GM12878 (cell line): ENCODE measurements at regions not wholly inside any gene's neighbourhood (a gene's known extent, or its start where the extent isn't known, plus 50 kb on each side); places are given as distances from the start of the nearest gene placed in this dataset.

Experiments used
- ATAC-seq: fragments of 200-7000 bp; cut with Tn5 transposase; 3 replicates; pipeline ENCODE4 v1.9.1; 2020; ENCODE audit warnings: mild to moderate bottlenecking, moderate library complexity
- BruUV-seq: library from RNA; stranded (reverse); fragments of 400-500 nt; replicated peaks from 2 replicates; lab custom pipeline; 2021; lab: Mats Ljungman, UMichigan
- CTCF ChIA-PET: fragments of 300-600 bp; sonication (Branson Sonifier 250); formaldehyde crosslinking; extraction: SDS; loops from one replicate; lab custom pipeline; 2021; ENCODE audit warnings: inconsistent platforms; lab: Yijun Ruan, JAX
- POLR2A ChIA-PET: fragments of 350-600 bp; formaldehyde crosslinking; extraction: SDS; loops from one replicate; lab custom pipeline; 2021; ENCODE audit warnings: inconsistent platforms; lab: Charles Lee
- RAD21 ChIA-PET: fragments of 300-600 bp; sonication (Branson Sonifier 250); formaldehyde crosslinking; loops from one replicate; lab custom pipeline; 2023; ENCODE audit warnings: antibody characterized with exemption; ENCODE audit not compliant: unreplicated experiment; lab: Charles Lee
- SMC1A ChIA-PET: fragments of 300-600 bp; sonication (Branson Sonifier 250); formaldehyde crosslinking; loops from one replicate; lab custom pipeline; 2023; ENCODE audit not compliant: unreplicated experiment, uncharacterized antibody; lab: Charles Lee
- DNase-seq: peaks from one replicate; pipeline ENCODE4 v3.0.0-alpha.2; 2011; ENCODE audit warnings: low read depth, low spot score
- FAIRE-seq: peaks from 3 replicates; lab custom pipeline; 2011; peaks lifted over from hg19 to GRCh38; lab: Jason Lieb, UNC
- H2AFZ ChIP-seq: 2 replicates; pipeline ENCODE4 v1.6.0; 2011; ENCODE audit warnings: low read depth, low read length, control low read depth; ENCODE audit not compliant: control insufficient read depth
- H3K27ac ChIP-seq: 2 replicates; pipeline ENCODE4 v1.5.1; 2011; ENCODE audit warnings: control low read depth; ENCODE audit not compliant: control insufficient read depth, insufficient read depth
- H3K27me3 ChIP-seq, 2 experiments: replicated peaks in 1 of 2; 2 replicates each; pipeline versions ENCODE4 v1.6.0 to v1.6.1; 2011; ENCODE audit warnings: low read length in 1 of 2; ENCODE audit not compliant: control insufficient read depth in 2 of 2, insufficient read depth in 2 of 2
- H3K36me3 ChIP-seq, 2 experiments: 2 replicates each; pipeline ENCODE4 v1.5.1; 2011; ENCODE audit warnings: low read length in 1 of 2; ENCODE audit not compliant: control insufficient read depth in 2 of 2, insufficient read depth in 2 of 2
- H3K4me1 ChIP-seq: 2 replicates; pipeline ENCODE4 v1.6.1; 2011; ENCODE audit warnings: mild to moderate bottlenecking, low read length, moderate library complexity, mixed read lengths; ENCODE audit not compliant: control insufficient read depth, insufficient read depth
- H3K4me2 ChIP-seq: 2 replicates; pipeline ENCODE4 v1.6.0; 2011; ENCODE audit warnings: control low read depth; ENCODE audit not compliant: control insufficient read depth, insufficient read depth
- H3K4me3 ChIP-seq: fragments of 200-600 bp; sonication (generic); 2 replicates; pipeline ENCODE4 v1.5.1; 2016
- H3K79me2 ChIP-seq: 2 replicates; pipeline ENCODE4 v1.6.0; 2011; ENCODE audit warnings: low read length; ENCODE audit not compliant: control insufficient read depth, insufficient read depth
- H3K9ac ChIP-seq: 2 replicates; pipeline ENCODE4 v1.8.0; 2011; ENCODE audit warnings: low read length, control low read depth, mixed read lengths; ENCODE audit not compliant: control insufficient read depth, insufficient read depth
- H3K9me3 ChIP-seq: replicated peaks from 3 replicates; pipeline ENCODE4 v1.5.1; 2011; ENCODE audit warnings: mild to moderate bottlenecking, low read length; ENCODE audit not compliant: control insufficient read depth, insufficient read depth
- H4K20me1 ChIP-seq: 2 replicates; pipeline ENCODE4 v1.6.0; 2011; ENCODE audit not compliant: control insufficient read depth, insufficient read depth
- BACH1 ChIP-seq: fragments of 450-650 bp; IDR thresholded peaks from 2 replicates; pipeline ENCODE4 v1.6.1; 2017; ENCODE audit warnings: mild to moderate bottlenecking, borderline replicate concordance
- CHD2 ChIP-seq: IDR thresholded peaks from 2 replicates; pipeline ENCODE4 v1.6.1; 2011; ENCODE audit warnings: low read depth, low read length, improper control_type of control experiment, borderline replicate concordance
- EGR1 ChIP-seq, 2 experiments: IDR thresholded peaks; 1 replicate in 1 of 2; 2 replicates in 1 of 2; pipeline ENCODE4 v1.6.1; 2011 to 2012; ENCODE audit warnings: low read depth in 2 of 2, low read length in 2 of 2, borderline replicate concordance in 1 of 2, mild to moderate bottlenecking in 1 of 2, moderate library complexity in 1 of 2
- EZH2 ChIP-seq: IDR thresholded peaks from 2 replicates; pipeline ENCODE4 v1.6.1; 2012; ENCODE audit warnings: low read depth, mild to moderate bottlenecking, control low read depth, inconsistent platforms, low read length, borderline replicate concordance; ENCODE audit not compliant: control insufficient read depth
- FOXK2 ChIP-seq: fragments of 450-650 bp; IDR thresholded peaks from 2 replicates; pipeline ENCODE4 v1.6.1; 2017; ENCODE audit warnings: mild to moderate bottlenecking, moderate library complexity
- MEF2A ChIP-seq: IDR thresholded peaks from 2 replicates; pipeline ENCODE4 v1.6.1; 2011; ENCODE audit warnings: low read depth, mild to moderate bottlenecking, low read length, moderate library complexity; ENCODE audit not compliant: insufficient read depth
- MTA2 ChIP-seq: fragments of 450-650 bp; IDR thresholded peaks from 2 replicates; pipeline ENCODE4 v1.6.1; 2016; ENCODE audit warnings: low read depth, mild to moderate bottlenecking, moderate library complexity
- NBN ChIP-seq: fragments of 450-650 bp; IDR thresholded peaks from 2 replicates; pipeline ENCODE4 v1.6.1; 2016
- PAX5 ChIP-seq: IDR thresholded peaks from 2 replicates; pipeline ENCODE4 v1.6.1; 2011; ENCODE audit warnings: low read depth, low read length, borderline replicate concordance
- POLR2A ChIP-seq: IDR thresholded peaks from 2 replicates; pipeline ENCODE4 v1.6.1; 2011; ENCODE audit warnings: low read depth, mild to moderate bottlenecking, low read length
- POLR2AphosphoS5 ChIP-seq: IDR thresholded peaks from 2 replicates; pipeline ENCODE4 v1.6.1; 2011; ENCODE audit warnings: mild to moderate bottlenecking, low read length, inconsistent platforms
- SMARCA5 ChIP-seq: fragments of 450-650 bp; IDR thresholded peaks from 2 replicates; pipeline ENCODE4 v1.6.1; 2017; ENCODE audit warnings: mild to moderate bottlenecking
- ZBTB33 ChIP-seq: fragments of 450-650 bp; IDR thresholded peaks from 2 replicates; pipeline ENCODE4 v1.6.1; 2017; ENCODE audit warnings: mild to moderate bottlenecking
- ZNF24 ChIP-seq: fragments of 450-650 bp; IDR thresholded peaks from 2 replicates; pipeline ENCODE4 v1.6.1; 2017; ENCODE audit warnings: antibody characterized with exemption, mild to moderate bottlenecking
- WGBS: methylation state at CpG from one replicate; pipeline ENCODE4 v1.1.6; 2016; ENCODE audit warnings: low lambda C conversion rate; ENCODE audit not compliant: insufficient replicate concordance, insufficient coverage; ENCODE audit errors: missing lambda C conversion rate; 5-methylcytosine and 5-hydroxymethylcytosine counted together
- in situ Hi-C: fragments of 300-500 bp; cut with MboI; formaldehyde crosslinking; loops from 9 replicates; pipeline ENCODE4 v1.14.3; 2018; ENCODE audit warnings: mixed read lengths
- intact Hi-C: fragments of 100-400 bp; cut with micrococcal nuclease; formaldehyde crosslinking; loops from one replicate; pipeline ENCODE4 v1.14.2; 2022; ENCODE audit not compliant: unreplicated experiment
- TF ChIP-seq, protein P1 (sequence below): fragments of 450-650 bp; conservative IDR thresholded peaks from 2 replicates; pipeline ENCODE4 v1.6.1; 2017; ENCODE audit warnings: mild to moderate bottlenecking, moderate library complexity
- TF ChIP-seq, protein P2 (sequence below): IDR thresholded peaks from 2 replicates; pipeline ENCODE4 v1.6.1; 2012; ENCODE audit warnings: low read depth, low read length, improper control_type of control experiment

- SMC1A ChIA-PET = no interaction called here
- WGBS = 33% methylated on average over 5 of the region's 5 CpGs
Measured at GRCh38 chr3:177837951-177838655, 640.8 kb upstream of the TBL1XR1 start.

More at GRCh38 chr3:177837951-177838655, 640.8 kb upstream of the TBL1XR1 start:
- Histone ChIP-seq H3K4me3 (no peak overlapping the region), H3K27ac (no peak overlapping the region), H3K9me3 (no peaks in the 10 kb centered on the region), H3K9ac (no peak overlapping the region), H2AFZ (no peak overlapping the region), H3K36me3 (no peaks in the 10 kb centered on the region), H4K20me1 (no peaks in the 10 kb centered on the region), H3K27me3 (no peaks in the 10 kb centered on the region; a peak in 2 of 4 replicates), H3K79me2 (no peaks in the 10 kb centered on the region), H3K4me2 (no peak overlapping the region), H3K4me1 (no peaks in the 10 kb centered on the region)
- ATAC-seq = no peak
- in situ Hi-C loops = no loop called here
- no peak for FAIRE-seq
- ChIA-PET RAD21 (no interaction called here), POLR2A (no interaction called here), CTCF (no interaction called here)
- intact Hi-C loops = no loop called here
- TF ChIP-seq BACH1 = no peak
- TF ChIP-seq POLR2AphosphoS5 = no peak
- TF ChIP-seq ZBTB33 = no peak
- no peak for TF ChIP-seq FOXK2
- TF ChIP-seq MEF2A = no peak
- TF ChIP-seq, protein P1, sequence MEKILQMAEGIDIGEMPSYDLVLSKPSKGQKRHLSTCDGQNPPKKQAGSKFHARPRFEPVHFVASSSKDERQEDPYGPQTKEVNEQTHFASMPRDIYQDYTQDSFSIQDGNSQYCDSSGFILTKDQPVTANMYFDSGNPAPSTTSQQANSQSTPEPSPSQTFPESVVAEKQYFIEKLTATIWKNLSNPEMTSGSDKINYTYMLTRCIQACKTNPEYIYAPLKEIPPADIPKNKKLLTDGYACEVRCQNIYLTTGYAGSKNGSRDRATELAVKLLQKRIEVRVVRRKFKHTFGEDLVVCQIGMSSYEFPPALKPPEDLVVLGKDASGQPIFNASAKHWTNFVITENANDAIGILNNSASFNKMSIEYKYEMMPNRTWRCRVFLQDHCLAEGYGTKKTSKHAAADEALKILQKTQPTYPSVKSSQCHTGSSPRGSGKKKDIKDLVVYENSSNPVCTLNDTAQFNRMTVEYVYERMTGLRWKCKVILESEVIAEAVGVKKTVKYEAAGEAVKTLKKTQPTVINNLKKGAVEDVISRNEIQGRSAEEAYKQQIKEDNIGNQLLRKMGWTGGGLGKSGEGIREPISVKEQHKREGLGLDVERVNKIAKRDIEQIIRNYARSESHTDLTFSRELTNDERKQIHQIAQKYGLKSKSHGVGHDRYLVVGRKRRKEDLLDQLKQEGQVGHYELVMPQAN = no peak
- TF ChIP-seq EGR1 (IDR thresholded peaks at IDR 0.05; ENCODE audit: borderline replicate concordance in 1 of 2, low read depth in 2 of 2, low read length in 2 of 2) = no peak
- no peak for TF ChIP-seq NBN
- TF ChIP-seq ZNF24 = no peak
- no peak for TF ChIP-seq MTA2
- TF ChIP-seq POLR2A = no peak
- no peak for TF ChIP-seq CHD2
- TF ChIP-seq, protein P2, sequence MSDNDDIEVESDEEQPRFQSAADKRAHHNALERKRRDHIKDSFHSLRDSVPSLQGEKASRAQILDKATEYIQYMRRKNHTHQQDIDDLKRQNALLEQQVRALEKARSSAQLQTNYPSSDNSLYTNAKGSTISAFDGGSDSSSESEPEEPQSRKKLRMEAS = no peak
- TF ChIP-seq EZH2 = no peak
- no peak for TF ChIP-seq PAX5
- TF ChIP-seq SMARCA5 = no peak
- no TSS peak for BruUV-seq
- no peak for DNase-seq
